WTC11 (cell line): ENCODE measurements at regions not wholly inside any gene's neighbourhood (a gene's known extent, or its start where the extent isn't known, plus 50 kb on each side); places are given as distances from the start of the nearest gene placed in this dataset.

ENCODE experiments used
- CREB1 ChIP-seq: sonication (generic); formaldehyde crosslinking; IDR thresholded peaks from 2 replicates; pipeline ENCODE4 v1.8.0; 2023; ENCODE audit warnings: mild to moderate bottlenecking, missing genetic modification reagents
- CREM ChIP-seq: sonication (generic); formaldehyde crosslinking; IDR thresholded peaks from 2 replicates; pipeline ENCODE4 v1.8.1; 2022; ENCODE audit warnings: mild to moderate bottlenecking, missing genetic modification reagents, moderate library complexity
- JUN ChIP-seq: sonication (generic); formaldehyde crosslinking; IDR thresholded peaks from 2 replicates; pipeline ENCODE4 v1.8.0; 2023; ENCODE audit warnings: mild to moderate bottlenecking, missing genetic modification reagents
- TP53 ChIP-seq: sonication (generic); formaldehyde crosslinking; IDR thresholded peaks from 2 replicates; pipeline ENCODE4 v1.8.1; 2023; ENCODE audit warnings: mild to moderate bottlenecking, missing genetic modification reagents
- ZBTB21 ChIP-seq: sonication (generic); formaldehyde crosslinking; IDR thresholded peaks from 2 replicates; pipeline ENCODE4 v1.8.1; 2023; ENCODE audit warnings: mild to moderate bottlenecking, missing genetic modification reagents, borderline replicate concordance
- ZNF121 ChIP-seq: sonication (generic); formaldehyde crosslinking; IDR thresholded peaks from 2 replicates; pipeline ENCODE4 v1.8.0; 2023; ENCODE audit warnings: missing genetic modification reagents
- TF ChIP-seq, protein P1 (sequence below): fragments of 200-600 bp; IDR thresholded peaks from 2 replicates; pipeline ENCODE4 v1.8.0; 2022; ENCODE audit warnings: antibody characterized with exemption
- TF ChIP-seq, protein P2 (sequence below): sonication (generic); formaldehyde crosslinking; IDR thresholded peaks from 2 replicates; pipeline ENCODE4 v1.8.0; 2022; ENCODE audit warnings: mild to moderate bottlenecking, missing genetic modification reagents

DNA sequence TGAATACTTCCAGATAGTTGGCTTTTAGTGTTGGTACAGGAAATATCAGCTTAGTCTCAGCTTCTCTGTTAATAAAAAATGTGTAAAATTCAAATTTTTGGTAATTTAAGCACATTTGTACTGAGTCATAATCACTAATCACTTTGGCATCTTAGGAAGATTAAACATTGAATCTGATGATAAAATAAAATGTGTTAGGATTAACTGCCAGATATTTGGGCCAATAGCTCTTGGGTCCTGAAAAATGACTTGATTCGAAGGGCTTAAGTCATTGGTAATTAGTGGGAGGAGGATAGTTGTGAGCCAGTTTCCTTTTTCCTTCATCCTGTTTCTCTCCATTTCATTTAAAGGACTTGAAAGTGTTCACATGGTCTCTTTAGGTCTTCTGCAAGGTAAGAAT is 426.1 kb downstream of the RFPL4B start:
- TF ChIP-seq JUN (CRISPR knock-in tag): no peak
- no peak for TF ChIP-seq CREM (CRISPR knock-in tag)
- TF ChIP-seq ZNF121 (CRISPR knock-in tag): no peak
- TF ChIP-seq, protein P1, sequence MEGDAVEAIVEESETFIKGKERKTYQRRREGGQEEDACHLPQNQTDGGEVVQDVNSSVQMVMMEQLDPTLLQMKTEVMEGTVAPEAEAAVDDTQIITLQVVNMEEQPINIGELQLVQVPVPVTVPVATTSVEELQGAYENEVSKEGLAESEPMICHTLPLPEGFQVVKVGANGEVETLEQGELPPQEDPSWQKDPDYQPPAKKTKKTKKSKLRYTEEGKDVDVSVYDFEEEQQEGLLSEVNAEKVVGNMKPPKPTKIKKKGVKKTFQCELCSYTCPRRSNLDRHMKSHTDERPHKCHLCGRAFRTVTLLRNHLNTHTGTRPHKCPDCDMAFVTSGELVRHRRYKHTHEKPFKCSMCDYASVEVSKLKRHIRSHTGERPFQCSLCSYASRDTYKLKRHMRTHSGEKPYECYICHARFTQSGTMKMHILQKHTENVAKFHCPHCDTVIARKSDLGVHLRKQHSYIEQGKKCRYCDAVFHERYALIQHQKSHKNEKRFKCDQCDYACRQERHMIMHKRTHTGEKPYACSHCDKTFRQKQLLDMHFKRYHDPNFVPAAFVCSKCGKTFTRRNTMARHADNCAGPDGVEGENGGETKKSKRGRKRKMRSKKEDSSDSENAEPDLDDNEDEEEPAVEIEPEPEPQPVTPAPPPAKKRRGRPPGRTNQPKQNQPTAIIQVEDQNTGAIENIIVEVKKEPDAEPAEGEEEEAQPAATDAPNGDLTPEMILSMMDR: no peak
- TF ChIP-seq TP53: no peak
- TF ChIP-seq CREB1 (CRISPR knock-in tag): no peak
- TF ChIP-seq, protein P2, sequence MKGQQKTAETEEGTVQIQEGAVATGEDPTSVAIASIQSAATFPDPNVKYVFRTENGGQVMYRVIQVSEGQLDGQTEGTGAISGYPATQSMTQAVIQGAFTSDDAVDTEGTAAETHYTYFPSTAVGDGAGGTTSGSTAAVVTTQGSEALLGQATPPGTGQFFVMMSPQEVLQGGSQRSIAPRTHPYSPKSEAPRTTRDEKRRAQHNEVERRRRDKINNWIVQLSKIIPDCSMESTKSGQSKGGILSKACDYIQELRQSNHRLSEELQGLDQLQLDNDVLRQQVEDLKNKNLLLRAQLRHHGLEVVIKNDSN (CRISPR knock-in tag): no peak
- no peak for TF ChIP-seq ZBTB21 (CRISPR knock-in tag)
